HEK293T (cell line): ENCODE measurements at regions not wholly inside any gene's neighbourhood (a gene's known extent, or its start where the extent isn't known, plus 50 kb on each side); places are given as distances from the start of the nearest gene placed in this dataset.

Experiments
- FOXA1 ChIP-seq: fragments of 450-650 bp; IDR thresholded peaks from 2 replicates; pipeline ENCODE4 v1.6.1; 2016; ENCODE audit warnings: mild to moderate bottlenecking
- NFRKB ChIP-seq: fragments of 450-650 bp; IDR thresholded peaks from 2 replicates; pipeline ENCODE4 v1.6.1; 2016; ENCODE audit warnings: mild to moderate bottlenecking, moderate library complexity
- SP1 ChIP-seq: fragments of 450-650 bp; IDR thresholded peaks from 2 replicates; pipeline ENCODE4 v1.6.1; 2017
- ZNF384 ChIP-seq: fragments of 450-650 bp; IDR thresholded peaks from 2 replicates; pipeline ENCODE4 v1.6.1; 2016

- TF ChIP-seq SP1 (no peak), FOXA1 (no peak), NFRKB (no peak), ZNF384 (no peak)
Measured at GRCh38 chr5:158468444-158468843, 609.5 kb upstream of the CLINT1 start.
